NCI-H2227 (cell line): ENCODE measurements at regions not wholly inside any gene's neighbourhood (a gene's known extent, or its start where the extent isn't known, plus 50 kb on each side); places are given as distances from the start of the nearest gene placed in this dataset.

Experiments
- DNase-seq: peaks from one replicate; lab custom pipeline; 2025; ENCODE audit not compliant: unreplicated experiment; lab: John Stamatoyannopoulos, UW

GRCh38 chr16:61332461-61332860, 703.8 kb downstream of the CDH8 start:
- no peak for DNase-seq

DNA sequence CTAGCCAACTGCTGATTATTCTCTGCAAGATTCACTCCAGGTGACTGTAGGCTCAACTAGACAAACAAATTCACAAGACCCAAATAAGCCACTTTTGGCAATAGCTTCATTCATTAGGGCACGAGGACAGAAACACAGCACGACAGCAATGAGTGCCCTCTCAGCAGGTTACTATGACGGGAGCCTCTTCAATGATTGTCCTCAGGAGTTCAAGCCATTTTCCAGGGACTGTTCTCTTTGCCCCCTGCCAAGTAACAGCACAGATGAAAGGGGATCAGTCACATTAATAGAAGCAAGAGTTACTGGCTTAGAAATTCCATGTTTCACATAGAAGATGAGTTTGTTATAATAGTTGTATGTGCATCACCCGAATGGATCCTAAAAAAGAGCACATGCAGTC, 712.2 kb downstream of the CDH8 start:
- DNase-seq, result peak; percentile 57

- peak; percentile 29 for DNase-seq
These were observed 712.8 kb downstream of the CDH8 start for GRCh38 chr16:61323456-61323855.

DNA sequence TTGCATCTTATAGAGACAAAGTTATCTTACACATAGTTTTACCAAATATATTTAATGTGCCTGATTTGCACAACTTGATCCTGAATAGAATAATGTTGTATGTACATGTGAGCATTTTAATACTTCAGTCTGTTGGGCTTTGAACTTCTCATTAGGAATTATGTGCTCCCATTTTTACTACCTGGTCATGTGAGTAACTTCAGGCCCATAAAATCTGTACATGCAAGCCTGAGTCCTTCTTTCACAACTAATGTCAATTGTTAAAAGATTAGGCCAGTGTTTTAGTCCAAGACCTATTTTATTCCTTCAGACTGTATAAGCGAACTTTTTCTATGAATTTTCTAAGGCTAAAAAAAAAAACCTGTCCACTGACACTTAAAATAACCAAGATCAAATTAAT, 715.4 kb downstream of the CDH8 start:
- no peak for DNase-seq

DNA sequence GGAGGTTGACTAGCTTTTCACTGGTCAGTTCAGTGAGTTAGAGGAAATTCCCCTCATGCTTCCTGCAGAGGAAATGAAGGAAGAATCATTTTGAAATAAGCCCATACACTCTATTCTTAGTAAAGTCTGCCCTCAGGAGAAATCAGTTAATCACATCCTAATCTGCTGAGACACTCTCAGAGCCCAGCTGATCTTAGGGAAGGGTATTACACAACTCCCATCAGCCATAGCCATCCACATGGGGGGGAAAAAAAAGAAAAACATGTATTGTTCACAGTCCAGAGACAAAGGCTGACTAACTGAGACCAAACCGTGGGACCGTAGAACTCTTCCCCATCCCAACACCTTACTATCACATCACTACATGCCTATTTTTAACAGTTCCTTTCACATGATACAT, 722.3 kb downstream of the CDH8 start:
- no peak for DNase-seq

DNA sequence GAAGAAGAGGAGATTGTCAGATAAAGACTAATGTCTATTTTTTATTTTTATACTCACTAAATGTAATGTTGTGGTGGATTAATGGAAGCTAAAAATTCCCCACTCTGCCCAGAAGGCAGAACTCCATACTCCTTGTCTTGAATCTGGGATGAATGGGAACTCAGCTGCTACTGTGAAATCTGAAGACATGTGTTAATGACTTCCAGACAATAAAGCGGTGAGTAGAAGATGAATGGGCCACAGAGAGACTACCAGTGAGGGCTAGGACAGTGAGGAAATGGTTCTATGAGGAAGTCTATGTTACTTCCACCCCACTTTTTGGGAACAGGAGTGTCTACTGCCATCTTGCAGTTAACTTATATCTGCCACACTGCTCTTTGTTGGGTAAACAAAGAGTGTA, 726.9 kb downstream of the CDH8 start:
- DNase-seq, result no peak

GRCh38 chr16:61306204-61306603, 730.0 kb downstream of the CDH8 start:
- no peak for DNase-seq

- DNase-seq, result no peak
These were observed 739.4 kb downstream of the CDH8 start for GRCh38 chr16:61296814-61297213.

DNA sequence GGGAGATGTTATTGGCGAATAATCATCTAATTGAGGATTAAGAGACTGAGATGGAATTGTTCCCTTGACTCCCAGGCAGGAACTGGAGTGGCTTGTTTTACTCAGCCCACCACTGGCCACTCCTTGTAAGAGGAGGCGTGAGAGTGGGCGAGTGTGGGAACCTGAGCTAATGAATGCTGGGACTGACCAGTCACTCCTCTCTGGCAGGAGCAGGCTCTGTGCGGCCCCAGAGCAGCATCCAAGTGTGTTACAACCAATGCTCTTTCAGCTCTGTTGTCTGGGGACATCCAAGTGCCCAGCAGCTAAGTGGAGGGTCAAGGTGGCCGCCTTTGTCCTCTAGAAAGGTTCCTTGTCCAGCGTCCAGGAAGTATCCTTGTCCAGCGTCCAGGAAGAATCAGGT, 739.9 kb downstream of the CDH8 start:
- DNase-seq, result no peak

DNA sequence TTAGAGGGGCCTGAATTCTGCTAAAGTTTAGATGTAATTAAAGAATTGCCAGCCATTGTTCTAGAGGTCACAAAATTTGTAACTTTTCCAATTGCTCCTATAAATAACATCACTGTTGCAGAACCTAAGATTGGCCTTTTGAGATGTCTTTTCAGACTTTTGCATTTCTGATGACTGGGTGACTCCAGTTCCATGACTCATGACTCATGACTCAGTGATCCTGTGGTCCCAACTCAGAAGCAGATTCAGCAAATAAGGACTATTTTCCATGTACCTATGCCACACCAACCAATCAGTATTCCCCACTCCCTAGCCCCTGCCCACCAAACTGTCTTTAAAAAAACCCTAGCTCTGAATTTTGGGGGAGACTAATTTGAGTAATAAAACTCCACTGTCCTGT, 740.9 kb downstream of the CDH8 start:
- no peak for DNase-seq

DNA sequence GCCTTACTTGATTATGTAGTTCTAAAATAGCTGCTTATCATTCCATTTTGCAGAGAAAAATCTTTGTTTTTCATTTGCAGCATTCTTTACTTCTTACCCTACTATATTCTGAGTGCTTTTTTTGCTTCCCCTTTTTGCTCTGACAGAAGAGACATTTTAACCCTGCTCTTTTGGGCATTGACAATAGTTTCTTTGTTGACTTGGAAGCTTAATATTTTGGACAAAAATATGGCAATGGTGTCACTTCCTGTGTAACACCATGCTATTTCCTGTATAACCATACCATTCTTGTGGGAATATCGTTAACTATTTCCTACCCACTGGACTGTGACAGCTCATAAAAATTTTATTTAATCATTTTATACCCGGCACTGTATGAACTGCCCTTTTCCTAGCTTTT, 747.1 kb downstream of the CDH8 start:
- no peak for DNase-seq

- peak; percentile 2 for DNase-seq
These were observed 758.4 kb downstream of the CDH8 start for GRCh38 chr16:61277849-61278248.

DNA sequence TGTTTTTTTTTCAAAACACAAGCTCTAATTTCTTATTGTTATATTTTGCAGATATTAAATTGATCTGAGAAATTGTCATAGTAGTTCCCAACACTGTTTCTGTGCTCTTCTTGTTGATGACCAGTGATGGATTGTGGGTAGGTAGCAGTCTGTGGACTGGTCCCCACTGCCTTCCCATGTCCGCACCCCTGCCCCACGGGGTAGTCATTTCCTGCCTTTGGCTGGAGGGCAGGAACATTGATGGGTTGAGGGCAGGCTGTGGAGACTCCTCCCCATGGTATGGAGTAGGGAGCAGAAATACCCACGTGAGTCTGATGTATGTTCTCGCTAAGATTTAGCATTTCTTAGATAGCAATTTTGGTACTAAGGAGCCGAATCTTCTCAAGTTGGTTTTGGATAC, 762.0 kb downstream of the CDH8 start:
- no peak for DNase-seq

DNA sequence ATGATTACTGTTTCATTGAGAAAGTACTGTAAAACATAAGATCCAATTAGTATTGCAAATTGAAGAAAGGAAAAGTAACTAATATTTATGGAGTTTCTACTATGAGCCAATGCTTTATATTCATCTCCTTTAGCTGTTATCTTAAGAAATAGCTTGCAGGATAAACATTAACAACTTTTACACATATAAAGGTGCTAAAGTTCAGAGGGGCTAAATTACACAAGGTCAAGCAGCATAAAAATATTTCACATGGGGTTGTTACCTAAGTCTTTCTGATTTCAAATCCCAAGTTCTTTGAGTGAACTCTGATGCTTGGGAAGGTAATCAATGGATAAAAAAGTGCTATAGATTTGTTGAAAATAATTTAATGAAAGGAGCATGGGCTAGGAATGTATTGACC, 765.5 kb downstream of the CDH8 start:
- DNase-seq, result no peak

GRCh38 chr16:61263400-61263799, 772.8 kb downstream of the CDH8 start:
- no peak for DNase-seq

DNA sequence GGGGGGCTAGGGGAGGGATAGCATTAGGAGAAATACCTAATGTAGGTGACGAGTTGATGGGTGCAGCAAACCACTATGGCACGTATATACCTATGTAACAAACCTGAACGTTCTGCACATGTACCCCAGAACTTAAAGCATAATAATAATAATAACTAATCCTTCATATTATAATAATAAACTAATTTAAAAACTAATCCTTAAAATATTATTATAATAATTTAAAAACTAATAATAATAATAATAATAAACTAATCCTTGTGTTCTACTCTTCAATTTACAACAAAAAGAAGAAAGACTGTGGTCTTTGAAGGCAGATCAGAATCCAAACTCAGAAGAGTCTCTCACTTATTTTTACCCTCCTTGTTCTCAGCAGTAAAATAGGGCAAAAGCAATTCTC, 774.9 kb downstream of the CDH8 start:
- DNase-seq, result no peak

GRCh38 chr16:61246592-61246991, 789.6 kb downstream of the CDH8 start:
- DNase-seq, result no peak

- DNase-seq, result no peak
These were observed 792.3 kb downstream of the CDH8 start for GRCh38 chr16:61243954-61244353.

- no peak for DNase-seq
These were observed 798.3 kb downstream of the CDH8 start for GRCh38 chr16:61237884-61238485.

DNA sequence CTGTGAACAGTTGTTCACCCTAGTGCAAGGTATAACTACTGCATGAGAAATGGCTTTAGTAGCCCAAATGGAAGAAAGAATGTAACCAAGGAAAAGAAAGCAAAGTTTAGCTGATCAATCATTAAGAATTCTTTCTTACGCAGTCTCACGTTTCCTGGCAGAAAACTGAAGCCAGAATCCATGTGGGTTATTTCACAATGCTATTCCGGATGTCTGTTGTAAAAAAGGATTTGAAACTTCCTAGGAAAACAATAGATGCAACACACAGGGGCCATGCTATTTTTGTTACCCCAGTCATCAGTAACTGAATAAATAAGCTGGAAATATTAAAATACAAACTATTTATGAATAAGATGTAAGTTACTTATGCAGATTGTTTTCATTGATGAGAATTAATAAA, 802.5 kb downstream of the CDH8 start:
- no peak for DNase-seq

DNA sequence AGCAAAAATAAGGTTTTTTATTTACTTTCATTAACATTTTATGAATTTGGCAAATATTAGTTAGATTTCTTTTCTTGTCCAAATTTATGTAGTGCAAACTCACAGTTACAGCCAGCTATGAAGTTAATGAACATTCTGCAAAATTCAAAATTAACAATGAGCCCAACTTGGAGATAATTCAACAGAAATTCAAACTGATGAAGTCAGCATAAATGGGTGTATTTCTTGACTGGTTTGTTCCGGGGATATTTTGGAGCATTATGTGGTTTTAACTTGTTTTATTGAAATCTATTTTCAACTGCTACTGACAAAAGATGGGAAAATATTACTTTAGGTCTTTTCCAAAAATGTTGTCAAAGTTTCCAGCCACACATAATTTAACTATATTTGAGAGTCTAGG, 807.9 kb downstream of the CDH8 start:
- no peak for DNase-seq

GRCh38 chr16:61215605-61216004, 820.6 kb downstream of the CDH8 start:
- DNase-seq, result no peak

DNA sequence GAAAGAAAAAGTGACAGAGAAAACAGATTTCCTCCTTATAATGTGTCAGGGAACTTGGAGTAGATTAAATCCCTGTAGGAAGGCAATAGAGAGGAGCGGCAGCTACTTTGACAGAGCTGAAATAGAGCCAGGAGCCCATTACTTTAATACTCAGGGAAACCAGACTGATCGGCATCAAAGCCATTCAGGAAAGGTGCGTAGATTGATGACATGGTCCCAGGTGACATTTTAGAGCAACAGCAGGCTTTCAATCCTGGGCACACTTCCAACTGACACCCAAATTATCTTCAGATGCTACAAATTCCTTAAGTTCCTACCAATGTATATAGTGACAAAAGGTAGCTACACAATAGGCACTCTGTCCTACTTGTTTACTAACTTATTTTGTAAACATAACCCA, 821.5 kb downstream of the CDH8 start:
- no peak for DNase-seq

GRCh38 chr16:61210076-61210475, 826.2 kb downstream of the CDH8 start:
- peak; percentile 44 for DNase-seq
